C4-2B (cell line): ENCODE measurements at regions not wholly inside any gene's neighbourhood (a gene's known extent, or its start where the extent isn't known, plus 50 kb on each side); places are given as distances from the start of the nearest gene placed in this dataset.

Experiments used
- H3K27ac ChIP-seq: fragments of 450-650 bp; 2 replicates; pipeline ENCODE4 v1.5.1; 2017
- CTCF ChIP-seq: fragments of 450-650 bp; conservative IDR thresholded peaks from 2 replicates; pipeline ENCODE4 v1.5.1; 2017; ENCODE audit warnings: mild to moderate bottlenecking
- ZFX ChIP-seq: fragments of 450-650 bp; IDR thresholded peaks from 2 replicates; pipeline ENCODE4 v1.6.1; 2017

GRCh38 chr13:22108283-22108942 is 437.5 kb downstream of the FGF9 start:
- no peak overlapping the region for H3K27ac ChIP-seq

GRCh38 chr13:22108979-22109378 is 438.1 kb downstream of the FGF9 start:
- no peak overlapping the region for H3K27ac ChIP-seq
- no peak for TF ChIP-seq CTCF
- TF ChIP-seq ZFX, result no peak

More at GRCh38 chr13:22108283-22108942, 437.5 kb downstream of the FGF9 start:
- TF ChIP-seq ZFX (no peak), CTCF (no peak)

GRCh38 chr13:22110368-22110767 is 439.5 kb downstream of the FGF9 start:
- TF ChIP-seq CTCF (no peak), ZFX (no peak)
- peak overlapping the region; percentile 49 for H3K27ac ChIP-seq

- peak overlapping the region; percentile 49 for H3K27ac ChIP-seq
- TF ChIP-seq ZFX, result no peak
- no peak for TF ChIP-seq CTCF
These were observed 440.4 kb downstream of the FGF9 start for GRCh38 chr13:22111152-22111783.

GRCh38 chr13:22111961-22112360 is 441.1 kb downstream of the FGF9 start:
- TF ChIP-seq ZFX (no peak), CTCF (no peak)
- H3K27ac ChIP-seq, result no peak overlapping the region

GRCh38 chr13:22112956-22113745 is 442.3 kb downstream of the FGF9 start:
- H3K27ac ChIP-seq, result no peak overlapping the region
- no peak for TF ChIP-seq CTCF
- no peak for TF ChIP-seq ZFX
